HepG2 (cell line): ENCODE measurements at regions not wholly inside any gene's neighbourhood (a gene's known extent, or its start where the extent isn't known, plus 50 kb on each side); places are given as distances from the start of the nearest gene placed in this dataset.
A peak's percentile ranks its signal among the peaks of the same experiment; 100 is the strongest.

ENCODE experiments used
- ATAC-seq: fragments of 200-7000 bp; cut with Tn5 transposase; 3 replicates; pipeline ENCODE4 v1.9.1; 2020; ENCODE audit warnings: mild to moderate bottlenecking, moderate library complexity
- BruUV-seq: library from RNA; stranded (reverse); fragments of 400-500 nt; replicated peaks from 2 replicates; lab custom pipeline; 2021; lab: Mats Ljungman, UMichigan
- CTCF ChIA-PET: fragments of 300-600 bp; formaldehyde crosslinking; extraction: SDS; loops from one replicate; lab custom pipeline; 2021; ENCODE audit warnings: low total read pairs, inconsistent platforms, low intra/inter-chr PET ratio; lab: Yijun Ruan, JAX
- POLR2A ChIA-PET: fragments of 350-600 bp; sonication (Branson Sonifier 250); formaldehyde crosslinking; loops from one replicate; lab custom pipeline; 2020; ENCODE audit warnings: antibody characterized with exemption, inconsistent platforms; lab: Yijun Ruan, JAX
- DNase-seq: peaks from one replicate; pipeline ENCODE4 v3.0.0-alpha.2; 2015; ENCODE audit warnings: low spot score
- FAIRE-seq: peaks from 3 replicates; lab custom pipeline; 2011; peaks lifted over from hg19 to GRCh38; lab: Jason Lieb, UNC
- H2AFZ ChIP-seq: one replicate; pipeline ENCODE4 v1.6.1; 2011; ENCODE audit warnings: low read length, inconsistent platforms
- H3K27ac ChIP-seq: fragments of 300-600 bp; 3 replicates; pipeline ENCODE4 v1.8.0; 2011; ENCODE audit warnings: mixed run types, mild to moderate bottlenecking, mixed read lengths, low read length, inconsistent platforms; ENCODE audit not compliant: insufficient read depth; ENCODE audit errors: extremely low read length
- H3K27me3 ChIP-seq, 2 experiments: fragments of 200-600 bp in 1 of 2; 2 replicates in 1 of 2; 3 replicates in 1 of 2; pipeline versions ENCODE4 v1.6.0 to v1.8.0; 2011; ENCODE audit warnings: low read length in 2 of 2, mild to moderate bottlenecking in 2 of 2, moderate library complexity in 2 of 2, inconsistent platforms in 1 of 2; ENCODE audit not compliant: insufficient read depth in 2 of 2, control insufficient read depth in 1 of 2
- H3K36me3 ChIP-seq, 2 experiments: fragments of 200-600 bp in 1 of 2; replicated peaks in 1 of 2; 2 replicates in 1 of 2; 3 replicates in 1 of 2; pipeline versions ENCODE4 v1.5.1 to v1.8.0; 2011; ENCODE audit warnings: low read length in 2 of 2, inconsistent platforms in 1 of 2; ENCODE audit not compliant: insufficient read depth in 2 of 2, control insufficient read depth in 1 of 2
- H3K4me1 ChIP-seq: 2 replicates; pipeline ENCODE4 v1.5.1; 2012; ENCODE audit warnings: low read length, inconsistent platforms; ENCODE audit not compliant: insufficient read depth
- H3K4me2 ChIP-seq: 2 replicates; pipeline ENCODE4 v1.6.0; 2011; ENCODE audit warnings: low read depth, low read length, inconsistent platforms
- H3K4me3 ChIP-seq, 3 experiments: fragments of 200-600 bp in 1 of 3; sonication (generic), shearing (Covaris generic) in 1 of 3; replicated peaks in 1 of 3; 2 replicates each; pipeline ENCODE4 v1.5.1; 2011 to 2016; ENCODE audit warnings: low read length in 3 of 3, inconsistent platforms in 2 of 3, low read depth in 2 of 3, mild to moderate bottlenecking in 2 of 3, control low read depth in 1 of 3, mixed read lengths in 1 of 3; ENCODE audit not compliant: insufficient read depth in 1 of 3
- H3K79me2 ChIP-seq: one replicate; pipeline ENCODE4 v1.6.1; 2011; ENCODE audit warnings: low read length, inconsistent platforms; ENCODE audit not compliant: insufficient read depth
- H3K9ac ChIP-seq: 2 replicates; pipeline ENCODE4 v1.6.0; 2011; ENCODE audit warnings: mild to moderate bottlenecking, low read depth, low read length, inconsistent platforms; ENCODE audit not compliant: insufficient read depth
- H3K9me3 ChIP-seq: 2 replicates; pipeline ENCODE4 v1.5.1; 2012; ENCODE audit warnings: mild to moderate bottlenecking, low read length
- H4K20me1 ChIP-seq: 2 replicates; pipeline ENCODE4 v1.6.0; 2011; ENCODE audit warnings: inconsistent platforms, mild to moderate bottlenecking, low read length, moderate library complexity; ENCODE audit not compliant: insufficient read depth
- GATAD2A ChIP-seq: IDR thresholded peaks from 2 replicates; pipeline ENCODE4 v1.6.1; 2016
- GLI4 ChIP-seq: sonication (generic); formaldehyde crosslinking; IDR thresholded peaks from 2 replicates; pipeline ENCODE4 v1.5.1; 2020; ENCODE audit warnings: missing genetic modification reagents, mild to moderate bottlenecking, moderate library complexity, borderline replicate concordance
- HINFP ChIP-seq: sonication (generic); formaldehyde crosslinking; IDR thresholded peaks from 2 replicates; pipeline ENCODE4 v1.4.0; 2020; ENCODE audit warnings: low read depth, mild to moderate bottlenecking, missing genetic modification reagents
- KLF13 ChIP-seq: sonication (generic); formaldehyde crosslinking; IDR thresholded peaks from 2 replicates; pipeline ENCODE4 v1.4.0; 2020; ENCODE audit warnings: mild to moderate bottlenecking, missing genetic modification reagents
- LRRFIP1 ChIP-seq: sonication (generic); formaldehyde crosslinking; conservative IDR thresholded peaks from 2 replicates; pipeline ENCODE4 v1.4.0; 2020; ENCODE audit warnings: missing genetic modification reagents
- MAFF ChIP-seq: IDR thresholded peaks from 2 replicates; pipeline ENCODE4 v1.6.1; 2011; ENCODE audit warnings: low read depth, low read length, improper control_type of control experiment
- MTA1 ChIP-seq: sonication (generic); formaldehyde crosslinking; IDR thresholded peaks from 2 replicates; pipeline ENCODE4 v1.4.0; 2020; ENCODE audit warnings: missing genetic modification reagents, mild to moderate bottlenecking, borderline replicate concordance
- NR2F1 ChIP-seq, 2 experiments: fragments of 450-650 bp in 1 of 2; formaldehyde crosslinking in 1 of 2; IDR thresholded peaks; 2 replicates each; pipeline versions ENCODE4 v1.5.0 to v1.6.1; 2016 to 2020; ENCODE audit warnings: mild to moderate bottlenecking in 1 of 2, missing compliant biosample characterization in 1 of 2, missing genetic modification reagents in 1 of 2, moderate library complexity in 1 of 2
- PAWR ChIP-seq: sonication (generic); formaldehyde crosslinking; IDR thresholded peaks from 2 replicates; pipeline ENCODE4 v1.4.0; 2020; ENCODE audit warnings: missing genetic modification reagents, mild to moderate bottlenecking, borderline replicate concordance
- TEAD3 ChIP-seq: optimal IDR thresholded peaks from 2 replicates; pipeline ENCODE3; 2016; ENCODE audit warnings: borderline replicate concordance
- ZNF121 ChIP-seq: sonication (generic); formaldehyde crosslinking; IDR thresholded peaks from 2 replicates; pipeline ENCODE4 v1.5.0; 2020; ENCODE audit warnings: mild to moderate bottlenecking, missing genetic modification reagents
- ZNF629 ChIP-seq: sonication (generic); formaldehyde crosslinking; conservative IDR thresholded peaks from 2 replicates; pipeline ENCODE4 v1.5.0; 2020; ENCODE audit warnings: missing genetic modification reagents
- ZSCAN31 ChIP-seq: sonication (generic); formaldehyde crosslinking; IDR thresholded peaks from 2 replicates; pipeline ENCODE4 v1.5.0; 2020; ENCODE audit warnings: low read depth, mild to moderate bottlenecking, missing genetic modification reagents
- WGBS: methylation state at CpG from one replicate; pipeline ENCODE4 v1.1.6; 2017; ENCODE audit warnings: low lambda C conversion rate; 5-methylcytosine and 5-hydroxymethylcytosine counted together
- in situ Hi-C: cut with HindIII; loops from 2 replicates; pipeline ENCODE4 v1.10.0; 2017; ENCODE audit warnings: low pct_unique_long_range_greater_than_20kb; ENCODE audit not compliant: extremely low pct_ligation_motif_present
- intact Hi-C: fragments of 100-400 bp; cut with micrococcal nuclease; formaldehyde crosslinking; loops from one replicate; pipeline ENCODE4 v1.10.0; 2022; ENCODE audit not compliant: unreplicated experiment

GRCh38 chr9:113787871-113788270 lies 88.2 kb upstream of the ZNF618 start:
- Histone ChIP-seq H3K9me3 (no peaks in the 10 kb centered on the region), H3K79me2 (no peaks in the 10 kb centered on the region)
- intact Hi-C loops: no loop called here
- TF ChIP-seq KLF13: no peak
- no peak for TF ChIP-seq TEAD3
- TF ChIP-seq ZSCAN31: no peak
- no peak for TF ChIP-seq ZNF121 (CRISPR knock-in tag)
- TF ChIP-seq, all 625 proteins: peak for 0
- H3K9ac ChIP-seq: no peak overlapping the region
- no peak for DNase-seq
- H3K4me2 ChIP-seq: no peak overlapping the region
- peaks cover 4 to 59% of the 10 kb centered on the region in 2 experiments; a peak in 4 of 5 replicates for H3K27me3 ChIP-seq
- H4K20me1 ChIP-seq: no peaks in the 10 kb centered on the region
- no peak overlapping the region for H3K4me3 ChIP-seq
- ATAC-seq: no peak
- BruUV-seq: no TSS peak
- no peaks in the 10 kb centered on the region for H3K4me1 ChIP-seq
- no peaks in the 10 kb centered on the region for H3K36me3 ChIP-seq
- FAIRE-seq: no peak
- CTCF ChIA-PET: no interaction called here
- POLR2A ChIA-PET: no interaction called here
- in situ Hi-C loops: no loop called here
- H3K27ac ChIP-seq: no peak overlapping the region
- WGBS: 19% methylated on average over 5 of the region's 8 CpGs
- H2AFZ ChIP-seq: no peak overlapping the region

- CTCF ChIA-PET: no interaction called here
These were observed 87.3 kb upstream of the ZNF618 start for GRCh38 chr9:113788616-113789330.

More at GRCh38 chr9:113788616-113789330, 87.3 kb upstream of the ZNF618 start:
- POLR2A ChIA-PET: no interaction called here
- Histone ChIP-seq H3K4me3 (no peak overlapping the region), H2AFZ (no peak overlapping the region), H3K4me1 (peaks cover 8% of the 10 kb centered on the region), H3K36me3 (no peaks in the 10 kb centered on the region), H3K27me3 (peaks cover 4 to 56% of the 10 kb centered on the region in 2 experiments; a peak in 4 of 5 replicates), H3K9ac (no peak overlapping the region), H3K4me2 (no peak overlapping the region), H3K27ac (no peak overlapping the region), H3K9me3 (no peaks in the 10 kb centered on the region), H4K20me1 (no peaks in the 10 kb centered on the region), H3K79me2 (no peaks in the 10 kb centered on the region)
- ATAC-seq: no peak
- TF ChIP-seq MTA1 (CRISPR knock-in tag) (no peak), NR2F1 (CRISPR knock-in tag; IDR thresholded peaks at IDR 0.05) (no peak), GATAD2A (CRISPR knock-in tag) (no peak), PAWR (no peak), GLI4 (CRISPR knock-in tag) (no peak), HINFP (CRISPR knock-in tag) (no peak), ZNF629 (0 out of 2 replicates have a peak, but pooled peaks have one; percentile 8), LRRFIP1 (CRISPR knock-in tag) (no peak), MAFF (no peak)
- no TSS peak for BruUV-seq
- WGBS: 20% methylated on average over 10 of the region's 10 CpGs
- FAIRE-seq: no peak
- no peak for DNase-seq
- intact Hi-C loops: no loop called here
- in situ Hi-C loops: no loop called here
